Osteoblast (primary cell): ENCODE measurements at regions not wholly inside any gene's neighbourhood (a gene's known extent, or its start where the extent isn't known, plus 50 kb on each side); places are given as distances from the start of the nearest gene placed in this dataset.
"Not testable (repeated sequence)": the region's sequence is repeated elsewhere in the genome, so short reads cannot be mapped to it uniquely, and the experiment has no call there.

ENCODE experiments used
- DNase-seq: peaks from one replicate; pipeline ENCODE4 v3.0.0; 2011; ENCODE audit warnings: low spot score, mixed read lengths; ENCODE audit not compliant: insufficient read length; ENCODE audit errors: missing footprints
- H2AFZ ChIP-seq: 2 replicates; pipeline ENCODE4 v1.6.0; 2011; ENCODE audit warnings: mild to moderate bottlenecking, low read length
- H3K27ac ChIP-seq: 2 replicates; pipeline ENCODE4 v1.5.1; 2011; ENCODE audit warnings: mild to moderate bottlenecking, low read depth, low read length, moderate library complexity
- H3K27me3 ChIP-seq: 2 replicates; pipeline ENCODE4 v1.6.0; 2012; ENCODE audit warnings: mild to moderate bottlenecking, control low read depth, inconsistent platforms, low read length, moderate library complexity; ENCODE audit not compliant: insufficient read depth
- H3K36me3 ChIP-seq: 2 replicates; pipeline ENCODE4 v1.5.1; 2011; ENCODE audit warnings: mild to moderate bottlenecking, low read length, control low read depth, moderate library complexity; ENCODE audit not compliant: insufficient read depth
- H3K4me1 ChIP-seq: 2 replicates; pipeline ENCODE4 v1.5.1; 2011; ENCODE audit warnings: mild to moderate bottlenecking, low read length, control low read depth, moderate library complexity; ENCODE audit not compliant: insufficient read depth
- H3K4me2 ChIP-seq: 2 replicates; pipeline ENCODE4 v1.6.0; 2011; ENCODE audit warnings: mild to moderate bottlenecking, low read length; ENCODE audit not compliant: insufficient read depth
- H3K4me3 ChIP-seq: fragments of 200-600 bp; sonication (generic); 3 replicates; pipeline ENCODE4 v1.5.1; 2012; ENCODE audit warnings: mild to moderate bottlenecking, low read length, inconsistent platforms; ENCODE audit not compliant: insufficient read depth
- H3K79me2 ChIP-seq: 2 replicates; pipeline ENCODE4 v1.6.0; 2012; ENCODE audit warnings: mild to moderate bottlenecking, low read length, control low read depth, inconsistent platforms; ENCODE audit not compliant: insufficient read depth
- H3K9me3 ChIP-seq: 2 replicates; pipeline ENCODE4 v1.5.1; 2011; ENCODE audit warnings: low read depth, low read length, control low read depth
- H4K20me1 ChIP-seq: 2 replicates; pipeline ENCODE4 v1.6.0; 2012; ENCODE audit warnings: mild to moderate bottlenecking, low read length, control low read depth; ENCODE audit not compliant: insufficient read depth
- TF ChIP-seq, protein P1 (sequence below): IDR thresholded peaks from 2 replicates; pipeline ENCODE4 v1.5.1; 2011; ENCODE audit warnings: mild to moderate bottlenecking, low read depth, low read length, moderate library complexity; ENCODE audit errors: extremely low read depth

DNA sequence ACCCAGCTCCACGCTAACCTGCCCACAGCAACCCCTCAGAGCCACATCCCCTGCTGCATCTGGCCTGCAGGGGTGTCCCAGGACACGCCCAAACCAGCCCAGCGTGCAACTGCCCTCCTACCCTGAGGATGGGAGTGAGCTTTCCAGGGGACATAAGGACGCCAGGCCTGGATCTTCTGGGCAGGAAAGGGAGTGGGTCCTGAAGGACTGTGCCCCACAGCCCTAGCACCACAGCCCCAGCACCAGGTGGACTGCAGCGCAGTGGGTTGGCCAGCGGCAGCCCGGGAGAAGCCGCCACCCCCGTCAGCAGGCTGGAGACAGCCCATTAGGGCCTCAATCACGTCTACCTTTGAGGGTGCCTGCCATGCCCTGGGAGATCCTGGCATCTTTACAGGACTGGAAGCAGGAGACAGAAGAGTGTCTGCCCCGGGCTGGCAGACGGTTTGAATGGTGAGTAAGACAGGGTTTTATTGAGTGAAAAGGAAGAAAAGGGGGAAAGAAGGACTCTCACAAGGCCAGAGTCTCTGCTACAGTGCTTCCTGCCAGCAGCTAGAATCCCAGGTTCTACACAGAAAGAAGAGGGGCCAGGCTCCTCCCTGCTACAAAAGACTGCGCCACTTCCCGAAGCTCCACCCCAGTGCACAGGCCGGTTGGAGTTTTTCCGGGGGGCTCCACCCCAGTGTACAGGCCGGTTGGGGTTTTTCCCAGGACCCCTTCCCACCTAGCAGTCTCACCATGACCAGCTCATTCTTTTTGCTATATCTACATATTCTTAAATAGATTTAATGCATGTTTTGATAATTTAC is 69.8 kb upstream of the KCTD7 start:
- H3K27ac ChIP-seq: no peak overlapping the region
- no peak overlapping the region for H2AFZ ChIP-seq
- H3K27me3 ChIP-seq: no peaks in the 10 kb centered on the region
- no peak overlapping the region for H3K4me3 ChIP-seq
- H3K4me1 ChIP-seq: peaks cover 4% of the 10 kb centered on the region
- H3K36me3 ChIP-seq: peaks cover 30% of the 10 kb centered on the region
- TF ChIP-seq, protein P1, sequence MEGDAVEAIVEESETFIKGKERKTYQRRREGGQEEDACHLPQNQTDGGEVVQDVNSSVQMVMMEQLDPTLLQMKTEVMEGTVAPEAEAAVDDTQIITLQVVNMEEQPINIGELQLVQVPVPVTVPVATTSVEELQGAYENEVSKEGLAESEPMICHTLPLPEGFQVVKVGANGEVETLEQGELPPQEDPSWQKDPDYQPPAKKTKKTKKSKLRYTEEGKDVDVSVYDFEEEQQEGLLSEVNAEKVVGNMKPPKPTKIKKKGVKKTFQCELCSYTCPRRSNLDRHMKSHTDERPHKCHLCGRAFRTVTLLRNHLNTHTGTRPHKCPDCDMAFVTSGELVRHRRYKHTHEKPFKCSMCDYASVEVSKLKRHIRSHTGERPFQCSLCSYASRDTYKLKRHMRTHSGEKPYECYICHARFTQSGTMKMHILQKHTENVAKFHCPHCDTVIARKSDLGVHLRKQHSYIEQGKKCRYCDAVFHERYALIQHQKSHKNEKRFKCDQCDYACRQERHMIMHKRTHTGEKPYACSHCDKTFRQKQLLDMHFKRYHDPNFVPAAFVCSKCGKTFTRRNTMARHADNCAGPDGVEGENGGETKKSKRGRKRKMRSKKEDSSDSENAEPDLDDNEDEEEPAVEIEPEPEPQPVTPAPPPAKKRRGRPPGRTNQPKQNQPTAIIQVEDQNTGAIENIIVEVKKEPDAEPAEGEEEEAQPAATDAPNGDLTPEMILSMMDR: no peak
- peak; percentile 86 for DNase-seq
- peaks cover 39% of the 10 kb centered on the region for H4K20me1 ChIP-seq
- no peaks in the 10 kb centered on the region for H3K9me3 ChIP-seq
- H3K79me2 ChIP-seq: peaks cover 88% of the 10 kb centered on the region
- H3K4me2 ChIP-seq: no peak overlapping the region

- Histone ChIP-seq H3K4me3 (no peak overlapping the region), H2AFZ (no peak overlapping the region), H3K79me2 (peaks cover 94% of the 10 kb centered on the region), H4K20me1 (peaks cover 21% of the 10 kb centered on the region), H3K36me3 (peaks cover 29% of the 10 kb centered on the region), H3K27me3 (no peaks in the 10 kb centered on the region), H3K27ac (no peak overlapping the region), H3K4me1 (peaks cover under 1% of the 10 kb centered on the region), H3K4me2 (no peak overlapping the region), H3K9me3 (no peaks in the 10 kb centered on the region)
- DNase-seq: no peak
- TF ChIP-seq, protein P1: no peak
These were observed 64.6 kb upstream of the KCTD7 start for GRCh38 chr7:66564045-66564444.

DNA sequence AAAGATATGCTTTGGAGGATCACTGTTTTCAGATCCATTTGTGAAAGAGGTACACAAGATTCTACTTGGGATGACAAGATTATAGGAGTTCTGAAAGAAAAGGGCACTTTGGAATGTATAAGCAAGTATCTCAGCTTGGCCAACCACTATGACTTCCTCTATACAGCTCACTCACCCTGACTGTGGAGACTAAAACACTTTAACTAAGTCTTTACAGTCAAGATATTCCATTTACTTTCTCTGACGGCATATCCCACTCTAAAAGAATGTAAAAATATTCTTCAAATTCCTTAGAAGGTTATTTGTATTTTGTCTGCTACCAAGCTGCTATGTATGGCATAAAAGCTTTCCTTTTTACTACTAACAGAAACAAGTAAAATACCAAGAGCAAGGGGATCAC is 58.5 kb upstream of the KCTD7 start:
- not testable (repeated sequence) for H3K4me3 ChIP-seq, H3K27me3 ChIP-seq, H3K27ac ChIP-seq, H3K9me3 ChIP-seq, H3K4me1 ChIP-seq, DNase-seq, H2AFZ ChIP-seq, H4K20me1 ChIP-seq, H3K4me2 ChIP-seq
- H3K36me3 ChIP-seq: peaks cover 39% of the 10 kb centered on the region
- peaks cover 98% of the 10 kb centered on the region for H3K79me2 ChIP-seq

- Histone ChIP-seq H3K4me3 (no peak overlapping the region), H3K36me3 (peaks cover 47% of the 10 kb centered on the region), H3K9me3 (no peaks in the 10 kb centered on the region), H3K27me3 (no peaks in the 10 kb centered on the region), H4K20me1 (peaks cover 6% of the 10 kb centered on the region), H3K27ac (no peak overlapping the region), H3K4me2 (no peak overlapping the region), H2AFZ (no peak overlapping the region), H3K79me2 (peaks cover 98% of the 10 kb centered on the region), H3K4me1 (no peaks in the 10 kb centered on the region)
- DNase-seq: peak; percentile 14
- TF ChIP-seq, protein P1: no peak
These were observed 57.1 kb upstream of the KCTD7 start for GRCh38 chr7:66571568-66571967.

- not testable (repeated sequence) for H2AFZ ChIP-seq, H3K27me3 ChIP-seq, H3K4me3 ChIP-seq, H3K9me3 ChIP-seq, H3K4me2 ChIP-seq, H3K4me1 ChIP-seq, H3K27ac ChIP-seq, DNase-seq
- H3K36me3 ChIP-seq: peaks cover 46% of the 10 kb centered on the region
- peaks cover 20% of the 10 kb centered on the region for H4K20me1 ChIP-seq
- peaks cover 98% of the 10 kb centered on the region for H3K79me2 ChIP-seq
These were observed 54.7 kb upstream of the KCTD7 start for GRCh38 chr7:66573782-66574495.

GRCh38 chr7:66574768-66575167 is 53.9 kb upstream of the KCTD7 start:
- not testable (repeated sequence) for H2AFZ ChIP-seq, H3K4me3 ChIP-seq, H3K27me3 ChIP-seq, H3K27ac ChIP-seq, H3K4me2 ChIP-seq, H3K9me3 ChIP-seq, H3K4me1 ChIP-seq, DNase-seq
- H3K36me3 ChIP-seq: peaks cover 48% of the 10 kb centered on the region
- H4K20me1 ChIP-seq: peaks cover 26% of the 10 kb centered on the region
- H3K79me2 ChIP-seq: peaks cover 98% of the 10 kb centered on the region
